Right ventricle myocardium superior (tissue), 1 donor: ENCODE measurements at regions not wholly inside any gene's neighbourhood (a gene's known extent, or its start where the extent isn't known, plus 50 kb on each side); places are given as distances from the start of the nearest gene placed in this dataset.
A peak's percentile ranks its signal among the peaks of the same experiment; 100 is the strongest.
"Not testable (repeated sequence)": the region's sequence is repeated elsewhere in the genome, so short reads cannot be mapped to it uniquely, and the experiment has no call there.

ENCODE experiments used
- ATAC-seq: fragments of 200-7000 bp; cut with Tn5 transposase; one replicate; pipeline ENCODE4 v1.9.1; 2020; ENCODE audit warnings: mild to moderate bottlenecking; ENCODE audit not compliant: poor library complexity
- DNase-seq: peaks from one replicate; pipeline ENCODE4 v3.0.0-alpha.2; 2020
- intact Hi-C: fragments of 100-400 bp; cut with DNase I; formaldehyde crosslinking; loops from one replicate; pipeline ENCODE4 v1.11.2; 2022
- donor health status: DM: no; HTN: yes; CAD: no; lungs with severe emphysema.

GRCh38 chr22:18731075-18731666 is 119.5 kb upstream of the RIMBP3 start:
- DNase-seq (no peak), ATAC-seq (no peak)
- intact Hi-C loops = no loop called here

- DNase-seq (peak; percentile 82), ATAC-seq (peak; percentile 75)
- intact Hi-C loops = not testable (repeated sequence)
These were observed 118.7 kb upstream of the RIMBP3 start for GRCh38 chr22:18730410-18730809.
